CD4-positive, CD25-positive, alpha-beta regulatory T cell (primary cell): ENCODE measurements at regions not wholly inside any gene's neighbourhood (a gene's known extent, or its start where the extent isn't known, plus 50 kb on each side); places are given as distances from the start of the nearest gene placed in this dataset.

Experiments
- ATAC-seq, 2 donors: fragments of 150-1000 bp; cut with Tn5 transposase; one replicate each; pipeline ENCODE4 v1.10.0; 2021; ENCODE audit warnings: low read depth in 2 of 2, moderate number of reproducible peaks in 2 of 2, moderate library complexity in 1 of 2
- DNase-seq, 3 donors: peaks; one replicate each; pipeline versions ENCODE4 v3.0.0 to v3.0.0-alpha.2; 2012 to 2022; ENCODE audit warnings: mixed read lengths in 1 of 3
- H3K27ac ChIP-seq: one replicate; pipeline ENCODE4 v1.7.0; 2013; ENCODE audit warnings: mild to moderate bottlenecking, low read length; ENCODE audit not compliant: insufficient read depth, poor library complexity, severe bottlenecking
- H3K27me3 ChIP-seq: one replicate; pipeline ENCODE4 v1.7.0; 2013; ENCODE audit warnings: low read length; ENCODE audit not compliant: control insufficient read depth, insufficient read depth
- H3K36me3 ChIP-seq: one replicate; pipeline ENCODE4 v1.7.0; 2013; ENCODE audit warnings: mild to moderate bottlenecking, low read length, moderate library complexity; ENCODE audit not compliant: control insufficient read depth, insufficient read depth
- H3K4me1 ChIP-seq: 2 replicates; pipeline ENCODE4 v1.7.0; 2013; ENCODE audit warnings: mild to moderate bottlenecking, low read length; ENCODE audit not compliant: insufficient read depth, control insufficient read depth, poor library complexity, severe bottlenecking
- H3K4me3 ChIP-seq: one replicate; pipeline ENCODE4 v1.7.0; 2013; ENCODE audit warnings: low read depth, mild to moderate bottlenecking, low read length, moderate library complexity
- H3K9me3 ChIP-seq, 2 experiments: 1 replicate in 1 of 2; 2 replicates in 1 of 2; pipeline ENCODE4 v1.7.0; 2013; ENCODE audit warnings: low read length in 2 of 2, mild to moderate bottlenecking in 1 of 2, moderate library complexity in 1 of 2; ENCODE audit not compliant: control insufficient read depth in 2 of 2
- H3K27ac Mint-ChIP-seq, 3 donors: one replicate each; pipeline ENCODE4 v1.8.0; 2020 to 2022; ENCODE audit warnings: mild to moderate bottlenecking in 3 of 3, mixed read lengths in 3 of 3, moderate library complexity in 2 of 3
- H3K27me3 Mint-ChIP-seq: one replicate; pipeline ENCODE4 v1.8.0; 2022; ENCODE audit warnings: mild to moderate bottlenecking, mixed read lengths
- H3K36me3 Mint-ChIP-seq: one replicate; pipeline ENCODE4 v1.8.0; 2020; ENCODE audit warnings: mixed read lengths
- H3K4me1 Mint-ChIP-seq, 4 donors: one replicate each; pipeline ENCODE4 v1.8.0; 2020 to 2022; ENCODE audit warnings: mixed read lengths in 4 of 4, mild to moderate bottlenecking in 1 of 4
- H3K4me3 Mint-ChIP-seq, 4 donors: one replicate each; pipeline ENCODE4 v1.8.0; 2020 to 2022; ENCODE audit warnings: mild to moderate bottlenecking in 4 of 4, mixed read lengths in 4 of 4, moderate library complexity in 3 of 4
- H3K9me3 Mint-ChIP-seq, 7 donors: one replicate each; pipeline ENCODE4 v1.8.0; 2020 to 2022; ENCODE audit warnings: mixed read lengths in 7 of 7, mild to moderate bottlenecking in 3 of 7, moderate library complexity in 2 of 7

- Histone ChIP-seq H3K4me3 (no peak overlapping the region), H3K27me3 (no peaks in the 10 kb centered on the region), H3K9me3 (no peaks in the 10 kb centered on the region), H3K36me3 (no peaks in the 10 kb centered on the region), H3K27ac (no peak overlapping the region), H3K4me1 (no peaks in the 10 kb centered on the region)
- Mint-ChIP-seq H3K27ac (no peak overlapping the region), H3K4me3 (no peak overlapping the region), H3K27me3 (no peaks in the 10 kb centered on the region), H3K4me1 (peaks cover 0 to 7% (median 2%) of the 10 kb centered on the region in 4 donors), H3K9me3 (peaks cover 0 to 7% (median 3%) of the 10 kb centered on the region in 7 donors), H3K36me3 (no peaks in the 10 kb centered on the region)
- no peak for ATAC-seq
- DNase-seq, result no peak
These were observed 180.4 kb upstream of the STT3B start for GRCh38 chr3:31352331-31352730.

GRCh38 chr3:31353166-31353565, 179.6 kb upstream of the STT3B start:
- Histone ChIP-seq H3K27ac (no peak overlapping the region), H3K9me3 (no peaks in the 10 kb centered on the region), H3K27me3 (no peaks in the 10 kb centered on the region), H3K36me3 (no peaks in the 10 kb centered on the region), H3K4me3 (no peak overlapping the region), H3K4me1 (no peaks in the 10 kb centered on the region)
- H3K4me1 Mint-ChIP-seq, result peaks cover 0 to 14% (median 7%) of the 10 kb centered on the region in 4 donors
- no peak overlapping the region for H3K4me3 Mint-ChIP-seq
- H3K9me3 Mint-ChIP-seq, result peaks cover 0 to 7% (median 3%) of the 10 kb centered on the region in 7 donors
- ATAC-seq (no peak), DNase-seq (no peak)
- H3K27me3 Mint-ChIP-seq, result no peaks in the 10 kb centered on the region
- no peak overlapping the region for H3K27ac Mint-ChIP-seq
- no peaks in the 10 kb centered on the region for H3K36me3 Mint-ChIP-seq

- DNase-seq, result no peak
- no peak overlapping the region for H3K27ac Mint-ChIP-seq
- H3K27me3 Mint-ChIP-seq, result no peaks in the 10 kb centered on the region
- H3K9me3 ChIP-seq, result no peaks in the 10 kb centered on the region
- H3K4me3 Mint-ChIP-seq, result no peak overlapping the region
- H3K36me3 Mint-ChIP-seq, result no peaks in the 10 kb centered on the region
- no peak overlapping the region for H3K4me3 ChIP-seq
- no peaks in the 10 kb centered on the region for H3K4me1 ChIP-seq
- peaks cover 0 to 7% (median 3%) of the 10 kb centered on the region in 7 donors for H3K9me3 Mint-ChIP-seq
- peaks cover 0 to 19% (median 7%) of the 10 kb centered on the region in 4 donors for H3K4me1 Mint-ChIP-seq
- H3K36me3 ChIP-seq, result no peaks in the 10 kb centered on the region
- no peak for ATAC-seq
- no peak overlapping the region for H3K27ac ChIP-seq
- no peaks in the 10 kb centered on the region for H3K27me3 ChIP-seq
These were observed 178.4 kb upstream of the STT3B start for GRCh38 chr3:31354373-31354772.

- Mint-ChIP-seq H3K4me1 (peaks cover 0 to 20% (median 8%) of the 10 kb centered on the region in 4 donors), H3K27me3 (no peaks in the 10 kb centered on the region), H3K36me3 (no peaks in the 10 kb centered on the region), H3K9me3 (peaks cover 0 to 7% (median 3%) of the 10 kb centered on the region in 7 donors), H3K27ac (no peak overlapping the region), H3K4me3 (no peak overlapping the region)
- H3K27me3 ChIP-seq, result no peaks in the 10 kb centered on the region
- no peaks in the 10 kb centered on the region for H3K4me1 ChIP-seq
- H3K9me3 ChIP-seq, result no peaks in the 10 kb centered on the region
- H3K4me3 ChIP-seq, result no peak overlapping the region
- ATAC-seq (no peak), DNase-seq (no peak)
- H3K36me3 ChIP-seq, result no peaks in the 10 kb centered on the region
- no peak overlapping the region for H3K27ac ChIP-seq
These were observed 176.9 kb upstream of the STT3B start for GRCh38 chr3:31355807-31356206.

- peak overlapping the region in 1 of 4 donors; percentile 35 for H3K4me3 Mint-ChIP-seq
- no peak overlapping the region for H3K27ac Mint-ChIP-seq
- Histone ChIP-seq H3K4me3 (no peak overlapping the region), H3K27me3 (no peaks in the 10 kb centered on the region), H3K36me3 (no peaks in the 10 kb centered on the region), H3K9me3 (no peaks in the 10 kb centered on the region), H3K4me1 (no peaks in the 10 kb centered on the region), H3K27ac (no peak overlapping the region)
- H3K4me1 Mint-ChIP-seq, result peaks cover 0 to 24% (median 9%) of the 10 kb centered on the region in 4 donors
- H3K9me3 Mint-ChIP-seq, result peaks cover 0 to 7% (median 3%) of the 10 kb centered on the region in 7 donors
- ATAC-seq (no peak), DNase-seq (peak in 1 of 3 donors; percentile 66)
- H3K27me3 Mint-ChIP-seq, result no peaks in the 10 kb centered on the region
- no peaks in the 10 kb centered on the region for H3K36me3 Mint-ChIP-seq
These were observed 175.8 kb upstream of the STT3B start for GRCh38 chr3:31356941-31357340.

- no peak overlapping the region for H3K27ac ChIP-seq
- H3K4me3 ChIP-seq, result no peak overlapping the region
- no peaks in the 10 kb centered on the region for H3K27me3 ChIP-seq
- H3K9me3 ChIP-seq, result no peaks in the 10 kb centered on the region
- no peaks in the 10 kb centered on the region for H3K27me3 Mint-ChIP-seq
- peak in 1 of 3 donors; percentile 88 for DNase-seq
- H3K36me3 ChIP-seq, result no peaks in the 10 kb centered on the region
- no peaks in the 10 kb centered on the region for H3K36me3 Mint-ChIP-seq
- no peaks in the 10 kb centered on the region for H3K4me1 ChIP-seq
- H3K9me3 Mint-ChIP-seq, result peaks cover 0 to 7% (median 3%) of the 10 kb centered on the region in 7 donors
- H3K4me1 Mint-ChIP-seq, result peaks cover 0 to 24% (median 9%) of the 10 kb centered on the region in 4 donors
- no peak overlapping the region for H3K4me3 Mint-ChIP-seq
- ATAC-seq, result peak; percentile 31 to 48
- H3K27ac Mint-ChIP-seq, result no peak overlapping the region
These were observed 175.3 kb upstream of the STT3B start for GRCh38 chr3:31357451-31357850.

- H3K36me3 Mint-ChIP-seq, result no peaks in the 10 kb centered on the region
- no peaks in the 10 kb centered on the region for H3K9me3 ChIP-seq
- ATAC-seq (no peak), DNase-seq (peak in 1 of 3 donors; percentile 57)
- peaks cover 0 to 24% (median 9%) of the 10 kb centered on the region in 4 donors for H3K4me1 Mint-ChIP-seq
- H3K36me3 ChIP-seq, result no peaks in the 10 kb centered on the region
- peaks cover 0 to 7% (median 3%) of the 10 kb centered on the region in 7 donors for H3K9me3 Mint-ChIP-seq
- H3K27me3 ChIP-seq, result no peaks in the 10 kb centered on the region
- H3K4me3 Mint-ChIP-seq, result no peak overlapping the region
- H3K27ac Mint-ChIP-seq, result no peak overlapping the region
- no peak overlapping the region for H3K27ac ChIP-seq
- H3K4me3 ChIP-seq, result no peak overlapping the region
- H3K4me1 ChIP-seq, result no peaks in the 10 kb centered on the region
- no peaks in the 10 kb centered on the region for H3K27me3 Mint-ChIP-seq
These were observed 174.2 kb upstream of the STT3B start for GRCh38 chr3:31358473-31359070.
